HFF-Myc (cell line): ENCODE measurements at regions not wholly inside any gene's neighbourhood (a gene's known extent, or its start where the extent isn't known, plus 50 kb on each side); places are given as distances from the start of the nearest gene placed in this dataset.

ENCODE experiments used
- DNase-seq: peaks from one replicate; pipeline ENCODE4 v3.0.0-alpha.2; 2011; ENCODE audit warnings: low read depth; ENCODE audit errors: extremely low read depth
- H3K4me3 ChIP-seq: replicated peaks from 2 replicates; pipeline ENCODE4 v1.5.1; 2011; ENCODE audit warnings: low read depth, mild to moderate bottlenecking, control low read depth, low read length
- TF ChIP-seq, protein P1 (sequence below): IDR thresholded peaks from 2 replicates; pipeline ENCODE4 v1.5.1; 2012; ENCODE audit warnings: mild to moderate bottlenecking, low read depth, low read length, control low read depth; ENCODE audit errors: missing control alignments

DNA sequence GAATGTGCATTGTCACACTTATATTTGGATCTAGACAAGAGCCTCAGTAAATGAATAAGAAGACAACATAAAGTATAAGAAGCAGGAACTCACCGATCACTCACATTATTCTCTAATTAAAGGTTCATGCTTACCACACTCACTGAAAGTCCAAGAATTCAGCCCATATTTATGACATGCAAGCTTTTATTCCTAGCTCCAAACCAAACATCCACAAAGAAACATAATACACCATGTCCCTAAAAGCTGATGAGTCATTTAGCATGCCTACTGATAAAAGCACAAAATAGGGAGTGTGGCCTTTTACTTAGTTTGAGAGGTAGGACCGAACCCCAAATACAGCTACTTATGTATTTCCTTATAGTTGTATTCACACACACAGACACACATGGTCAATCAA, 1094.6 kb upstream of the CDH2 start:
- DNase-seq, result no peak
- H3K4me3 ChIP-seq, result no peak overlapping the region
- TF ChIP-seq, protein P1, sequence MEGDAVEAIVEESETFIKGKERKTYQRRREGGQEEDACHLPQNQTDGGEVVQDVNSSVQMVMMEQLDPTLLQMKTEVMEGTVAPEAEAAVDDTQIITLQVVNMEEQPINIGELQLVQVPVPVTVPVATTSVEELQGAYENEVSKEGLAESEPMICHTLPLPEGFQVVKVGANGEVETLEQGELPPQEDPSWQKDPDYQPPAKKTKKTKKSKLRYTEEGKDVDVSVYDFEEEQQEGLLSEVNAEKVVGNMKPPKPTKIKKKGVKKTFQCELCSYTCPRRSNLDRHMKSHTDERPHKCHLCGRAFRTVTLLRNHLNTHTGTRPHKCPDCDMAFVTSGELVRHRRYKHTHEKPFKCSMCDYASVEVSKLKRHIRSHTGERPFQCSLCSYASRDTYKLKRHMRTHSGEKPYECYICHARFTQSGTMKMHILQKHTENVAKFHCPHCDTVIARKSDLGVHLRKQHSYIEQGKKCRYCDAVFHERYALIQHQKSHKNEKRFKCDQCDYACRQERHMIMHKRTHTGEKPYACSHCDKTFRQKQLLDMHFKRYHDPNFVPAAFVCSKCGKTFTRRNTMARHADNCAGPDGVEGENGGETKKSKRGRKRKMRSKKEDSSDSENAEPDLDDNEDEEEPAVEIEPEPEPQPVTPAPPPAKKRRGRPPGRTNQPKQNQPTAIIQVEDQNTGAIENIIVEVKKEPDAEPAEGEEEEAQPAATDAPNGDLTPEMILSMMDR, result no peak

DNA sequence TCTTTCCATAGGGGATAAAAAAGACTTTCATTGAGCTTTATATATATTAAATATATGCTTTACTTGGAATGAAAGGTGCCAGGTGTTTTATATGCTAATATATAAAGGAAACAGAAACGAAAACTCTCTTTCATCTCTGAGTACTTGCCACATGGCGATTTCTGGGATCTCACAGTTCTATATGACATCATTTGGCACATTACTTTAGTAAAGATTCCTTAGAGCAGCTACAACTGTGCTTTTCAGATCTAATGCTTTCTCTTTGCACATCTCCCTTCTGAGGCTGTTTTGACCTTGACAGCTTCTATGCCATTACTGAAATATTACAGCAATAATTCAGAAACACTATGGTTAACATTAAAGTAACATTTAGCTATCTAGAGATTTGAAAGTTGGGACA, 1082.9 kb upstream of the CDH2 start:
- TF ChIP-seq, protein P1, result no peak
- no peak for DNase-seq
- no peak overlapping the region for H3K4me3 ChIP-seq

DNA sequence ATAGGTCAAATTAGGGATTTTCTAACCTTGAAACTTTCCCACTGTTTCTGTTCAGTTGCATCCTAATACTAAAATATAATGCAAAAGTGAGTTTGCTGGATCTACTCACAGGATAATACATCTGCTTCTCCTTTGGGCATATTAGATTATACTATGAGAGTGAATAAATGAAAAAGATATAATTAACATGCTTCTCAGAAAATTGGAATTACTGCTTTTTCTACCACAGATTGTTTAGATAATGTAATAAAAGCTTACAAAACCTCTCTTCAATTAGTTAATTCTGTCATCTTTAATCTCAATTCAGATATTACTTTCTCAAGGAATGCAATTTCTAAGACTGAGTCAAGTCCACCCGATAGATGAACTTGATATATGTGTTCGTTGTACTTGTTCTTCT, 1077.2 kb upstream of the CDH2 start:
- H3K4me3 ChIP-seq, result no peak overlapping the region
- TF ChIP-seq, protein P1, result no peak
- no peak for DNase-seq

DNA sequence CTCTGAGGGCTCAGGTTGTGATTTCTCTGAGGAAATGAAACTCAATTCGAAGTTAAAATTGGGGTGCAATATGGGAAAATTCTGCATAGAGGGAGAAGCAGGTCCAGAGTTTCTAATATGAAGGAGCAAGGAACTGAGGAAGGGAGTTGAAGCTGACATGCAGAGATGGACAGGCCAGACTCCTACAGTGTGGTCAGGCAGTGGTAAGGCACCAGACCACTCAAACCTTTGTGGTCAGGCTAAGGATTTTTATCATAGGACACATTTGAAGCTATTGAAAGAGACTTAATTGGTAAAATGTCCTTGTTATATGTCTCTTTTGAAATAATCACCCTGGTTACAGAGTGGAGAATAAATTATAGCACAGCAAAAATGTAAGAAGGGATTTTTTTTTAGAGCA, 1074.8 kb upstream of the CDH2 start:
- no peak for DNase-seq
- TF ChIP-seq, protein P1, result no peak
- no peak overlapping the region for H3K4me3 ChIP-seq

DNA sequence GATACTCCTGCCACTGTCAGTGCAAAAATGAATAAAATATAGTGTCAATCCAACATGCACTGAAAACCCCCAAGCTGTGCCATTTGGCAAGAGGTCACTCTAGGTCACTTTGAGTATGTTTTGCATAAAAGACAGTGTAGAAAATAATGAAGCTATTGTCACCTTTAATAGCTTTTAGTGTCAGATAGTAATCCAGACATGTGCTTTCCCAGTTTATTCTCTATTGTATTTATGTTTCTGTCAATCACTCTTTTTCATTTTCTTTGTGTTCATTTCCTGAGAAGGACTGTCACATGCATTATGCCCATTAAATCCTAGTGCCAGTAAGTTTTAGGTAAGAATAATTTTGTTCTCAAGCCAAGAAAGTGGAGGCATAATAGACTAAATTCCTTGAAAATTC, 1073.9 kb upstream of the CDH2 start:
- H3K4me3 ChIP-seq, result no peak overlapping the region
- no peak for DNase-seq
- TF ChIP-seq, protein P1, result no peak

DNA sequence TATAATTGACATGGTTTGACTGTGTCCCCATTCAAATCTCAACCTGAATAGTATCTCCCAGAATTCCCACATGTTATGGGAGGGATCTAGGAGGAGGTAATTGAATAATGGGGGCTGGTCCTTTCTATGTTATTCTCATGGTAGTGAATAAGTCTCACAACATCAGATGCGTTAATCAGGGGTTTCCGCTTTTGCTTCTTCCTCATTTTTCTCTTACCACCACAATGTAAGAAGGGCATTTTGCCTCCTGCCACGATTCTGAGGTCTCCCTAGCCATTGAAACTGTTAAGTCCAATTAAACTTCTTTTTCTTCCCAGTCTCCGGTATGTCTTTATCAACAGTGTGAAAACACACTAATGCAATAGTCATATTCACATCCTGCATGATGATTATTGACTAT, 1073.3 kb upstream of the CDH2 start:
- TF ChIP-seq, protein P1, result no peak
- DNase-seq, result no peak
- H3K4me3 ChIP-seq, result no peak overlapping the region

DNA sequence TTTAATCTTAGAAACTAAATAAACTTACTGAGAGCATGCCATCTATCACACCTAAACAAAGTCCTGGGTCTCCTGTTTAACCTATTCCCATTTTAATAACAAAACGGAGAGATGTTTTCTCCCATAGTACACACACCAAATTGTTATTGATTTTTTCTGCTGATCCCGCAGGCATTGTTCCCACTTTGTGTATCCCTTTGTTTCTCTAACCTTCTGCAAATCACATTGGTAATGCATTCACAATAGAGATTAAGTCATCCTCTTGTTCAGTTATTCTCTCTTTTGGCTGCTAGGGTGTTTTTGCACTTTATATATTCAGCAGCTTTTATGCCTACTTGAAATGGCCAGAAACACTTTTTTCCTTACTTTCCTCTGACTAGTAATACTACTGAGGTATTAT, 1071.9 kb upstream of the CDH2 start:
- no peak for DNase-seq
- H3K4me3 ChIP-seq, result no peak overlapping the region
- TF ChIP-seq, protein P1, result no peak
